Heart right ventricle (tissue), 16 donors: ENCODE measurements at regions not wholly inside any gene's neighbourhood (a gene's known extent, or its start where the extent isn't known, plus 50 kb on each side); places are given as distances from the start of the nearest gene placed in this dataset.

Experiments
- ATAC-seq, 8 donors: fragments of 200-7000 bp; cut with Tn5 transposase; one replicate each; pipeline ENCODE4 v1.9.1; 2020; ENCODE audit warnings: mild to moderate bottlenecking in 8 of 8, moderate library complexity in 8 of 8, moderate number of reproducible peaks in 1 of 8
- DNase-seq, 2 donors: peaks; one replicate each; pipeline ENCODE4 v3.0.0-alpha.2; 2020
- H3K27ac ChIP-seq, 10 donors: fragments of 200-600 bp; sonication (generic) in 2 of 10; one replicate each; pipeline versions ENCODE4 v1.5.0 to v1.8.0; 2020 to 2022; ENCODE audit warnings: mild to moderate bottlenecking in 3 of 10
- H3K27me3 ChIP-seq, 7 donors: fragments of 200-600 bp; one replicate each; pipeline ENCODE4 v1.8.0; 2021 to 2022; ENCODE audit warnings: mild to moderate bottlenecking in 2 of 7
- H3K36me3 ChIP-seq, 9 donors: fragments of 200-600 bp; sonication (generic) in 1 of 9; one replicate each; pipeline versions ENCODE4 v1.5.0 to v1.8.0; 2020 to 2022; ENCODE audit warnings: mild to moderate bottlenecking in 2 of 9
- H3K4me1 ChIP-seq, 9 donors: fragments of 200-600 bp; sonication (generic) in 1 of 9; one replicate each; pipeline versions ENCODE4 v1.5.0 to v1.8.0; 2020 to 2022; ENCODE audit warnings: mild to moderate bottlenecking in 4 of 9
- H3K4me3 ChIP-seq, 10 donors: fragments of 200-600 bp; sonication (generic) in 2 of 10; one replicate each; pipeline versions ENCODE4 v1.5.0 to v1.8.0; 2020 to 2022; ENCODE audit warnings: mild to moderate bottlenecking in 7 of 10, moderate library complexity in 2 of 10
- H3K9me3 ChIP-seq, 11 donors: fragments of 200-600 bp in 10 of 11; sonication (generic) in 2 of 11; one replicate each; pipeline versions ENCODE4 v1.5.0 to v1.8.0; 2013 to 2022; ENCODE audit warnings: mild to moderate bottlenecking in 2 of 11, control low read depth in 1 of 11, moderate library complexity in 1 of 11
- WGBS, 2 donors: extraction: QIAGEN DNeasy Blood & Tissue Kit; methylation state at CpG; one replicate each; pipeline ENCODE4 v1.1.7; 2013; ENCODE audit warnings: inconsistent platforms in 1 of 2; 5-methylcytosine and 5-hydroxymethylcytosine counted together
- intact Hi-C, 10 donors: fragments of 100-400 bp; cut with DNase I; formaldehyde crosslinking; loops; one replicate each; pipeline versions ENCODE4 v1.11.1 to v1.14.2; 2022
- TF ChIP-seq, protein P1 (sequence below), 9 donors: fragments of 200-600 bp; sonication (generic) in 2 of 9; IDR thresholded peaks; one replicate each; pipeline versions ENCODE4 v1.5.0 to v1.8.0; 2021 to 2022; ENCODE audit warnings: antibody characterized with exemption in 9 of 9, mild to moderate bottlenecking in 5 of 9, moderate library complexity in 1 of 9
- donor health status: Arrhythmogenic right ventricular cardiomyopathy.
- donor health status: ischemic (EF 13 %, LVEDD 7.1; RV severe dilation, severe dysfunction).
- donor health status: healthy with polysubstance abuse.
- donor health status: DM: no; HTN: yes; CAD: no.
- donor health status: DM: no; HTN: no; CAD: no.
- donor health status: ischemic (EF 25% LVEDD 6.9; RV normal size, moderate dysfunction).
- donor health status: ischemic (EF 25% LVEDD 5.7; RV mildly dilated, moderate dysfunction).
- donor health status: healthy.
- donor health status: DM: yes; HTN: yes; CAD: no.
- donor health status: Ischemic cardiomyopathy.
- donor health status: ischemic (EF 35%, LVEDD 5.7; RV mildly dilated, moderate dysfunction).
- donor health status: nonischemic (EF 11% LVEDD 7.7; RV severe dilation, severe dysfunction).
- donor health status: DM: yes; HTN: yes; CAD: no.
- donor health status: PGD.
- donor health status: ischemic (EF 29% LVEDD 5.4; RV normal size, mild dysfunction).
- donor health status: nonischemic (EF 23%, LVEDD 6.1; RV moderate dilation, normal function).

DNA sequence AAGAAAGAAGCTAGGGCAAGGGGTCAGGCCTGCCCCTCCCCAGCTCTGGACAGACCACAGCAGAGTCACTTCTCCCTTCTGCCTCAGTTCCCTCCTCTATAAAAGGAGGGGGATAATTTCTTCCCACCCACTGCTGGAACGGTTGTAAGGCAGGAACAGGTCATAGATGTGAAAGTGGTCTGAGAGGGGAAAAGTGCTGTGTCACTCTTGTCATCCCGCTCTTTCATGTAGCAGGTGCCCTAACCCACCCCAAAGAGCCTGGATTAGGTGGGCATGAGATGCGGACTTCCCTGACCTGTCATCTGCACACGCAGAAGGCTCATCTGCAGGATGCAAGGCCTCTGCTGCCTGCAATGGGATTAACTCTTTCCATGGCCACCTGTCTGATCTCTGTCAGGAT is 218.2 kb upstream of the LRFN2 start:
- DNase-seq (no peak), ATAC-seq (no peak)
- H3K9me3 ChIP-seq: no peaks in the 10 kb centered on the region
- TF ChIP-seq, protein P1, sequence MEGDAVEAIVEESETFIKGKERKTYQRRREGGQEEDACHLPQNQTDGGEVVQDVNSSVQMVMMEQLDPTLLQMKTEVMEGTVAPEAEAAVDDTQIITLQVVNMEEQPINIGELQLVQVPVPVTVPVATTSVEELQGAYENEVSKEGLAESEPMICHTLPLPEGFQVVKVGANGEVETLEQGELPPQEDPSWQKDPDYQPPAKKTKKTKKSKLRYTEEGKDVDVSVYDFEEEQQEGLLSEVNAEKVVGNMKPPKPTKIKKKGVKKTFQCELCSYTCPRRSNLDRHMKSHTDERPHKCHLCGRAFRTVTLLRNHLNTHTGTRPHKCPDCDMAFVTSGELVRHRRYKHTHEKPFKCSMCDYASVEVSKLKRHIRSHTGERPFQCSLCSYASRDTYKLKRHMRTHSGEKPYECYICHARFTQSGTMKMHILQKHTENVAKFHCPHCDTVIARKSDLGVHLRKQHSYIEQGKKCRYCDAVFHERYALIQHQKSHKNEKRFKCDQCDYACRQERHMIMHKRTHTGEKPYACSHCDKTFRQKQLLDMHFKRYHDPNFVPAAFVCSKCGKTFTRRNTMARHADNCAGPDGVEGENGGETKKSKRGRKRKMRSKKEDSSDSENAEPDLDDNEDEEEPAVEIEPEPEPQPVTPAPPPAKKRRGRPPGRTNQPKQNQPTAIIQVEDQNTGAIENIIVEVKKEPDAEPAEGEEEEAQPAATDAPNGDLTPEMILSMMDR (IDR thresholded peaks at IDR 0.05): no peak
- no peak overlapping the region for H3K4me3 ChIP-seq
- H3K4me1 ChIP-seq: peaks cover 0 to 14% (median 0%) of the 10 kb centered on the region in 9 donors
- H3K27me3 ChIP-seq: peaks cover 0 to 2% (median 0%) of the 10 kb centered on the region in 7 donors
- intact Hi-C loops: no loop called here
- no peaks in the 10 kb centered on the region for H3K36me3 ChIP-seq
- no peak overlapping the region for H3K27ac ChIP-seq
- WGBS, 2 donors: 84 to 91% methylated on average over 4 of the region's 4 CpGs

- TF ChIP-seq, protein P1 (IDR thresholded peaks at IDR 0.05): peak in 6 of 9 donors; percentile 21 to 38 (median 35)
- DNase-seq (no peak), ATAC-seq (no peak)
- WGBS, 2 donors: 84 to 85% methylated on average over 4 of the region's 4 CpGs
- Histone ChIP-seq H3K27me3 (peaks cover 0 to 2% (median 0%) of the 10 kb centered on the region in 7 donors), H3K4me1 (peaks cover 0 to 14% (median 0%) of the 10 kb centered on the region in 9 donors), H3K36me3 (no peaks in the 10 kb centered on the region), H3K27ac (no peak overlapping the region), H3K9me3 (no peaks in the 10 kb centered on the region), H3K4me3 (no peak overlapping the region)
- intact Hi-C loops: no loop called here
These were observed 217.7 kb upstream of the LRFN2 start for GRCh38 chr6:40804905-40805304.

DNA sequence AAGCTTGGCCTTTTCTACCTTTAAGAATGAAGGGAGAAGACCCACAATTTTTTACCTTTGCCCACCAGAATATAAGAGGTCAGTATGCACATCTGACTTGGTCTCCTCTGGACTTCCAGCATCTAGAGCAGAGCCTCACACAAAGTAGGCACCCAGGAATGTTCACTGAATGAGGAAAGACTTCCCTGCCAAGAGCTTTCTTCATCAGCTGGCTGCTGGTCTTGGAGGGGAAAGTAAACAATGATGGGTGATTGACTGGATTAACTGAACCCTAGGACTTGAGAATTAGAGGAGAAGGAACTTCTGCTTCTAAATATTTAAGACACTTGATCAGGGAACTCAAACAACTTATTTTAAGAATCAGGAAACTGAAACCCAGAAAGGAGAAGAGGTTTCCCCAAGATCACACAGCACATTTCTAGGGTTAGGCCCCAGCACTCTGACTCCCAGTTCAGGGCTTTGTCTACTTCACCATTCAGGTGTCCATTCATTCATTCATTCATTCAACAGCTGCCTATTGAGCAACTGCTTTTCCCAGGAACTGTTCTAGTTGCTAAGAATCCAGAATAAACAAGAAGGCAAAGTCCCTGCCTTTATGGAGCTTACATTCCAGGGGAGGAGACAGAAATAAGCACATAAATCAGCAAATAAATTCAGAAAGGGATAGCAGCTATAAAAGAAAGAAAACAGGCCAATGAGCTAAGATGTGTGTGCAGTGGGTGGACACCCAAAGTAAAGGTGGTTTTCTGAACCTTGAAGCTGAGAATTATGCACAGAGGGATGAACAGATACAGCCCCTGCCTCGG is 216.9 kb upstream of the LRFN2 start:
- peaks cover 0 to 14% (median 0%) of the 10 kb centered on the region in 9 donors for H3K4me1 ChIP-seq
- WGBS, 2 donors: 87 to 95% methylated on average over 1 of the region's 1 CpG
- H3K4me3 ChIP-seq: no peak overlapping the region
- ATAC-seq (no peak), DNase-seq (no peak)
- no peaks in the 10 kb centered on the region for H3K9me3 ChIP-seq
- TF ChIP-seq, protein P1 (IDR thresholded peaks at IDR 0.05): no peak
- peaks cover 0 to 2% (median 0%) of the 10 kb centered on the region in 7 donors for H3K27me3 ChIP-seq
- no peak overlapping the region for H3K27ac ChIP-seq
- H3K36me3 ChIP-seq: no peaks in the 10 kb centered on the region
- intact Hi-C loops: no loop called here

- peaks cover 0 to 14% (median 0%) of the 10 kb centered on the region in 9 donors for H3K4me1 ChIP-seq
- no peak overlapping the region for H3K4me3 ChIP-seq
- no peaks in the 10 kb centered on the region for H3K9me3 ChIP-seq
- peak in 1 of 2 donors; percentile 14 for DNase-seq
- ATAC-seq: peak; percentile 25 to 87 (median 72)
- no peaks in the 10 kb centered on the region for H3K36me3 ChIP-seq
- no peak overlapping the region for H3K27ac ChIP-seq
- 42 to 50% methylated on average over 5 of the region's 5 CpGs for WGBS, 2 donors
- H3K27me3 ChIP-seq: peaks cover 0 to 2% (median 0%) of the 10 kb centered on the region in 7 donors
- intact Hi-C loops: no loop called here
- TF ChIP-seq, protein P1 (IDR thresholded peaks at IDR 0.05): no peak
These were observed 215.3 kb upstream of the LRFN2 start for GRCh38 chr6:40802481-40802880.
